IMR-90 (cell line): ENCODE measurements at regions not wholly inside any gene's neighbourhood (a gene's known extent, or its start where the extent isn't known, plus 50 kb on each side); places are given as distances from the start of the nearest gene placed in this dataset.

Experiments used
- ATAC-seq: fragments of 200-7000 bp; cut with Tn5 transposase; 2 replicates; pipeline ENCODE4 v1.9.1; 2020; ENCODE audit warnings: low read depth, mild to moderate bottlenecking, moderate library complexity
- BruUV-seq: library from RNA; stranded (reverse); fragments of 400-500 nt; replicated peaks from 2 replicates; lab custom pipeline; 2021; lab: Mats Ljungman, UMichigan
- CTCF ChIA-PET: fragments of 300-600 bp; formaldehyde crosslinking; extraction: SDS; loops from one replicate; lab custom pipeline; 2021; ENCODE audit warnings: antibody characterized with exemption; lab: Yijun Ruan, JAX
- POLR2A ChIA-PET: fragments of 300-600 bp; sonication (Branson Sonifier 250); formaldehyde crosslinking; loops from one replicate; lab custom pipeline; 2022; ENCODE audit warnings: antibody characterized with exemption; ENCODE audit not compliant: unreplicated experiment; lab: Charles Lee
- DNase-seq: peaks from one replicate; pipeline ENCODE4 v3.0.0; 2013
- H2AFZ ChIP-seq: replicated peaks from 2 replicates; pipeline ENCODE3; 2013; ENCODE audit warnings: low read length, mild to moderate bottlenecking; ENCODE audit not compliant: poor library complexity
- H2AK5ac ChIP-seq: 2 replicates; pipeline ENCODE4 v1.6.1; 2013; ENCODE audit warnings: low read depth, low read length, inconsistent platforms
- H2AK9ac ChIP-seq: replicated peaks from 2 replicates; pipeline ENCODE3; 2013; ENCODE audit warnings: mild to moderate bottlenecking, low read depth, low read length, moderate library complexity; ENCODE audit not compliant: poor library complexity
- H2BK120ac ChIP-seq: 2 replicates; pipeline ENCODE4 v1.6.1; 2013; ENCODE audit warnings: low read depth, low read length, inconsistent platforms
- H2BK15ac ChIP-seq: 3 replicates; pipeline ENCODE4 v1.6.1; 2013; ENCODE audit warnings: low read depth, low read length, inconsistent platforms
- H2BK20ac ChIP-seq: 2 replicates; pipeline ENCODE4 v1.6.1; 2013; ENCODE audit warnings: low read depth, mild to moderate bottlenecking, inconsistent platforms, low read length, moderate library complexity
- H2BK5ac ChIP-seq: 2 replicates; pipeline ENCODE4 v1.6.1; 2013; ENCODE audit warnings: mild to moderate bottlenecking, low read depth, low read length, inconsistent platforms; ENCODE audit not compliant: poor library complexity, severe bottlenecking
- H3K14ac ChIP-seq: replicated peaks from 2 replicates; pipeline ENCODE4 v1.6.1; 2013; ENCODE audit warnings: low read depth, low read length, inconsistent platforms
- H3K18ac ChIP-seq: 2 replicates; pipeline ENCODE4 v1.6.1; 2013; ENCODE audit warnings: low read depth, low read length, control low read depth
- H3K23ac ChIP-seq: 2 replicates; pipeline ENCODE4 v1.6.1; 2013; ENCODE audit warnings: low read depth, low read length, inconsistent platforms
- H3K27ac ChIP-seq: 2 replicates; pipeline ENCODE4 v1.5.1; 2013; ENCODE audit warnings: mild to moderate bottlenecking, control low read depth, low read length; ENCODE audit not compliant: insufficient read depth
- H3K27me3 ChIP-seq: 2 replicates; pipeline ENCODE4 v1.6.1; 2013; ENCODE audit warnings: low read length; ENCODE audit not compliant: control insufficient read depth, insufficient read depth
- H3K36me3 ChIP-seq: 2 replicates; pipeline ENCODE4 v1.6.1; 2013; ENCODE audit warnings: low read length, mixed read lengths; ENCODE audit not compliant: control insufficient read depth, insufficient read depth
- H3K4ac ChIP-seq: 2 replicates; pipeline ENCODE4 v1.6.1; 2013; ENCODE audit warnings: low read depth, low read length, inconsistent platforms
- H3K4me1 ChIP-seq: 2 replicates; pipeline ENCODE4 v1.6.1; 2013; ENCODE audit warnings: low read length, mixed read lengths; ENCODE audit not compliant: control insufficient read depth, insufficient read depth
- H3K4me2 ChIP-seq: 2 replicates; pipeline ENCODE4 v1.6.1; 2013; ENCODE audit warnings: low read depth, mild to moderate bottlenecking, control low read depth, low read length, moderate library complexity
- H3K4me3 ChIP-seq: 2 replicates; pipeline ENCODE4 v1.5.1; 2013; ENCODE audit warnings: low read depth, mild to moderate bottlenecking, control low read depth, low read length, moderate library complexity; ENCODE audit not compliant: insufficient read depth
- H3K56ac ChIP-seq: 2 replicates; pipeline ENCODE4 v1.6.1; 2013; ENCODE audit warnings: low read length, inconsistent platforms; ENCODE audit not compliant: insufficient read depth; ENCODE audit errors: extremely low read depth
- H3K79me1 ChIP-seq, 2 experiments: 2 replicates each; pipeline ENCODE4 v1.6.1; 2013; ENCODE audit warnings: low read length in 2 of 2, inconsistent platforms in 1 of 2, low read depth in 1 of 2
- H3K9ac ChIP-seq: 2 replicates; pipeline ENCODE4 v1.6.1; 2013; ENCODE audit warnings: low read depth, low read length, control low read depth
- H3K9me1 ChIP-seq: 2 replicates; pipeline ENCODE4 v1.6.1; 2013; ENCODE audit warnings: low read length, inconsistent platforms; ENCODE audit not compliant: insufficient read depth
- H3K9me3 ChIP-seq: 2 replicates; pipeline ENCODE4 v1.6.1; 2013; ENCODE audit warnings: low read length; ENCODE audit not compliant: control insufficient read depth, insufficient read depth
- H4K20me1 ChIP-seq: 2 replicates; pipeline ENCODE4 v1.6.1; 2013; ENCODE audit warnings: low read length, inconsistent platforms; ENCODE audit not compliant: insufficient read depth
- H4K5ac ChIP-seq: 2 replicates; pipeline ENCODE4 v1.6.1; 2013; ENCODE audit warnings: mild to moderate bottlenecking, low read depth, low read length, control low read depth
- H4K8ac ChIP-seq, 2 experiments: 2 replicates each; pipeline ENCODE4 v1.6.1; 2013; ENCODE audit warnings: low read depth in 2 of 2, low read length in 2 of 2, control low read depth in 1 of 2, inconsistent platforms in 1 of 2
- H4K91ac ChIP-seq: 2 replicates; pipeline ENCODE4 v1.6.1; 2013; ENCODE audit warnings: low read depth, low read length, inconsistent platforms; ENCODE audit not compliant: insufficient read depth
- CEBPB ChIP-seq: IDR thresholded peaks from 2 replicates; pipeline ENCODE4 v1.6.1; 2012; ENCODE audit warnings: low read depth, low read length, improper control_type of control experiment
- FOS ChIP-seq: fragments of 150-350 bp; IDR thresholded peaks from 2 replicates; pipeline ENCODE4 v1.6.1; 2016; ENCODE audit warnings: low read depth, low read length
- RFX5 ChIP-seq: IDR thresholded peaks from 2 replicates; pipeline ENCODE4 v1.8.0; 2012; ENCODE audit warnings: low read depth, mild to moderate bottlenecking, low read length, moderate library complexity
- WGBS, 2 experiments: methylation state at CpG; one replicate each; pipeline versions ENCODE4 v1.1.5 to v1.1.7; 2013; ENCODE audit warnings: missing lambda C conversion rate in 2 of 2; ENCODE audit not compliant: insufficient read length in 1 of 2; ENCODE audit errors: extremely low coverage in 2 of 2; 5-methylcytosine and 5-hydroxymethylcytosine counted together
- dilution Hi-C: fragments of 300-500 bp; cut with HindIII; formaldehyde crosslinking; loops from one replicate; pipeline ENCODE4 v1.14.3; 2018; ENCODE audit warnings: low sequenced_read_pairs; ENCODE audit not compliant: unreplicated experiment
- in situ Hi-C: fragments of 300-500 bp; cut with MboI; formaldehyde crosslinking; loops from 3 replicates; pipeline ENCODE4 v1.14.3; 2019; ENCODE audit warnings: low sequenced_read_pairs, inconsistent platforms, mixed read lengths
- intact Hi-C: fragments of 100-400 bp; cut with micrococcal nuclease; formaldehyde crosslinking; loops from 2 replicates; pipeline ENCODE4 v1.10.0; 2022

- Histone ChIP-seq H3K27me3 (no peaks in the 10 kb centered on the region; the same call in 1 of the 2 replicates), H4K8ac (no peak overlapping the region), H2BK20ac (no peak overlapping the region), H3K9ac (no peak overlapping the region), H3K9me1 (no peaks in the 10 kb centered on the region), H3K4me2 (no peak overlapping the region), H4K5ac (no peak overlapping the region), H3K4me3 (no peak overlapping the region), H2BK15ac (no peak overlapping the region), H2BK120ac (no peak overlapping the region), H3K9me3 (no peaks in the 10 kb centered on the region), H2AK5ac (no peak overlapping the region), H3K18ac (no peak overlapping the region), H2BK5ac (no peak overlapping the region), H3K27ac (no peak overlapping the region), H3K56ac (no peak overlapping the region), H2AFZ (no peak overlapping the region), H3K4ac (no peak overlapping the region), H3K4me1 (no peaks in the 10 kb centered on the region), H3K14ac (no peak overlapping the region), H3K79me1 (no peaks in the 10 kb centered on the region), H4K91ac (no peak overlapping the region), H2AK9ac (no peak overlapping the region), H3K36me3 (no peaks in the 10 kb centered on the region), H3K23ac (no peak overlapping the region), H4K20me1 (no peaks in the 10 kb centered on the region)
- DNase-seq (peak; percentile 84), ATAC-seq (peak; percentile 95)
- no TSS peak for BruUV-seq
- in situ Hi-C loops (loop anchor here (10.0 kb wide), 1 partner anchor 57 kb away; no protein-coding TSS in a partner anchor), dilution Hi-C loops (no loop called here), intact Hi-C loops (no loop called here)
- WGBS, 2 experiments, result no CpG with 5 or more reads among the region's 2 CpGs
- TF ChIP-seq FOS, result peak; percentile 36; the same call in 1 of the 2 replicates
- TF ChIP-seq CEBPB, result peak; percentile 57
- TF ChIP-seq RFX5, result no peak
- ChIA-PET CTCF (interaction anchor here (0.7 kb wide), 1 partner anchor 13 kb away, joined by 3 read pairs; no protein-coding TSS in a partner anchor), POLR2A (no interaction called here)
Observed at GRCh38 chr18:41761333-41762018, 193.6 kb upstream of the PIK3C3 start.
